GM23248 (cell line): ENCODE measurements at regions not wholly inside any gene's neighbourhood (a gene's known extent, or its start where the extent isn't known, plus 50 kb on each side); places are given as distances from the start of the nearest gene placed in this dataset.
A peak's percentile ranks its signal among the peaks of the same experiment; 100 is the strongest.

ENCODE experiments used
- DNase-seq: peaks from one replicate; pipeline ENCODE4 v3.0.0-alpha.2; 2015
- H2AFZ ChIP-seq: fragments of 200-600 bp; sonication (generic); 2 replicates; pipeline ENCODE4 v1.6.1; 2016; ENCODE audit warnings: antibody characterized with exemption
- H3F3A ChIP-seq: fragments of 200-600 bp; sonication (generic); 2 replicates; pipeline ENCODE4 v1.6.1; 2016; ENCODE audit warnings: mild to moderate bottlenecking, antibody characterized with exemption, mixed run types; ENCODE audit not compliant: insufficient read depth
- H3K27ac ChIP-seq: fragments of 200-600 bp; sonication (generic); 2 replicates; pipeline ENCODE4 v1.5.1; 2016; ENCODE audit warnings: mild to moderate bottlenecking
- H3K27me3 ChIP-seq: fragments of 200-600 bp; sonication (generic); replicated peaks from 2 replicates; pipeline ENCODE4 v1.6.1; 2016; ENCODE audit warnings: mild to moderate bottlenecking; ENCODE audit not compliant: insufficient read depth
- H3K36me3 ChIP-seq: fragments of 200-600 bp; sonication (generic); 2 replicates; pipeline ENCODE4 v1.6.1; 2016; ENCODE audit warnings: low read depth, mild to moderate bottlenecking
- H3K4me1 ChIP-seq: fragments of 200-600 bp; sonication (generic); 2 replicates; pipeline ENCODE4 v1.6.1; 2016; ENCODE audit warnings: mild to moderate bottlenecking; ENCODE audit not compliant: insufficient read depth
- H3K4me2 ChIP-seq: fragments of 200-600 bp; sonication (generic); one replicate; pipeline ENCODE4 v1.6.1; 2016; ENCODE audit warnings: mild to moderate bottlenecking; ENCODE audit not compliant: unreplicated experiment
- H3K4me3 ChIP-seq: fragments of 200-600 bp; sonication (generic); 2 replicates; pipeline ENCODE4 v1.5.1; 2016; ENCODE audit warnings: mild to moderate bottlenecking
- H3K79me2 ChIP-seq: fragments of 200-600 bp; sonication (generic); 2 replicates; pipeline ENCODE4 v1.6.1; 2016; ENCODE audit warnings: mild to moderate bottlenecking; ENCODE audit not compliant: insufficient read depth
- H3K9ac ChIP-seq: fragments of 200-600 bp; sonication (generic); 2 replicates; pipeline ENCODE4 v1.6.1; 2016; ENCODE audit warnings: mild to moderate bottlenecking
- H3K9me2 ChIP-seq: fragments of 200-600 bp; sonication (generic); 2 replicates; pipeline ENCODE4 v1.6.1; 2016; ENCODE audit warnings: mixed run types, mild to moderate bottlenecking, moderate library complexity; ENCODE audit not compliant: insufficient read depth
- H3K9me3 ChIP-seq: fragments of 200-600 bp; sonication (generic); one replicate; pipeline ENCODE4 v1.6.1; 2017; ENCODE audit warnings: low read depth
- H4K20me1 ChIP-seq: fragments of 200-600 bp; sonication (generic); 2 replicates; pipeline ENCODE4 v1.6.0; 2016; ENCODE audit not compliant: insufficient read depth
- EZH2 ChIP-seq: fragments of 200-600 bp; sonication (generic); IDR thresholded peaks from 2 replicates; pipeline ENCODE4 v1.6.1; 2018; ENCODE audit warnings: antibody characterized with exemption, mild to moderate bottlenecking; ENCODE audit not compliant: insufficient read depth, poor library complexity, severe bottlenecking
- EZH2phosphoT487 ChIP-seq: fragments of 200-600 bp; sonication (generic); IDR thresholded peaks from 2 replicates; pipeline ENCODE4 v1.6.1; 2018; ENCODE audit warnings: antibody characterized with exemption, moderate library complexity, mild to moderate bottlenecking, low read depth; ENCODE audit not compliant: insufficient read depth
- WGBS, 2 experiments: methylation state at CpG; one replicate each; pipeline ENCODE4 v1.1.6; 2015 to 2017; ENCODE audit warnings: low lambda C conversion rate in 2 of 2, low coverage in 1 of 2; ENCODE audit errors: missing lambda C conversion rate in 2 of 2; 5-methylcytosine and 5-hydroxymethylcytosine counted together
- in situ Hi-C: fragments of 300-500 bp; cut with MboI; formaldehyde crosslinking; loops from 2 replicates; pipeline ENCODE4 v1.15.0; 2020

DNA sequence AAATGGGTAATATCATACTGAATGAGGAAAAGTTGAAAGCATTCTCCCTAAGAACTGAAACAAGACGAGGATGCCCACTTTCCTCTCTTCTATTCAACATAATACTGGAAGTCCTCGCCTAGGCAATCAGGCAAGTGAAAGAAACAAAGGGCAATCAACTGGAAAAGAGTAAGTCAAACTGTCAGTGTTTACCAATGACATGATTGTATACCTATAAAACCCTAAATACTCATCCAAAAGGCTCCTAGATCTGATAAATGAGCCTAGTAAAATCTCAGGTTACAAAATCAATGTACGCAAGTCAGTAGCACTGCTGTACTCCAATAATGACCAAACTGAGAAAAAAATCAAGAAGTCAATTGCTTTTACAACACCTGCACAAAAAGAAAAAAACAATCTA lies 575.8 kb upstream of the PRMT6 start:
- in situ Hi-C loops = no loop called here

GRCh38 chr1:106492880-106493279 lies 563.6 kb upstream of the PRMT6 start:
- no peak overlapping the region for H3K4me3 ChIP-seq
- no peak for DNase-seq
- no peak for TF ChIP-seq EZH2phosphoT487
- no peak for TF ChIP-seq EZH2
- no peak overlapping the region for H3K4me2 ChIP-seq
- H3K27ac ChIP-seq = no peak overlapping the region
- in situ Hi-C loops = no loop called here
- no peaks in the 10 kb centered on the region; the same call in 1 of the 2 replicates for H3K27me3 ChIP-seq
- no peaks in the 10 kb centered on the region for H4K20me1 ChIP-seq
- peaks cover 4% of the 10 kb centered on the region; the same call in 1 of the 2 replicates for H3K9me2 ChIP-seq
- no peaks in the 10 kb centered on the region for H3K36me3 ChIP-seq
- 46 to 56% methylated on average over 4 of the region's 4 CpGs for WGBS, 2 experiments
- H2AFZ ChIP-seq = no peak overlapping the region
- no peak overlapping the region for H3K9ac ChIP-seq
- no peaks in the 10 kb centered on the region for H3K79me2 ChIP-seq
- no peaks in the 10 kb centered on the region for H3K4me1 ChIP-seq
- no peaks in the 10 kb centered on the region for H3K9me3 ChIP-seq
- H3F3A ChIP-seq = no peaks in the 10 kb centered on the region

More for the DNA sequence above, 575.8 kb upstream of the PRMT6 start:
- no peaks in the 10 kb centered on the region for H3K27me3 ChIP-seq
- H3K4me2 ChIP-seq = no peak overlapping the region
- WGBS, 2 experiments = 31 to 33% methylated on average over 3 of the region's 3 CpGs
- H3K36me3 ChIP-seq = no peaks in the 10 kb centered on the region
- no peak overlapping the region for H3K4me3 ChIP-seq
- H3K9me2 ChIP-seq = no peaks in the 10 kb centered on the region
- H2AFZ ChIP-seq = no peak overlapping the region
- no peak for DNase-seq
- no peaks in the 10 kb centered on the region for H3K79me2 ChIP-seq
- no peaks in the 10 kb centered on the region for H3K9me3 ChIP-seq
- H3K27ac ChIP-seq = no peak overlapping the region
- no peaks in the 10 kb centered on the region for H4K20me1 ChIP-seq
- no peaks in the 10 kb centered on the region for H3K4me1 ChIP-seq
- H3K9ac ChIP-seq = no peak overlapping the region
- no peaks in the 10 kb centered on the region for H3F3A ChIP-seq
- TF ChIP-seq EZH2phosphoT487 (no peak), EZH2 (no peak)

DNA sequence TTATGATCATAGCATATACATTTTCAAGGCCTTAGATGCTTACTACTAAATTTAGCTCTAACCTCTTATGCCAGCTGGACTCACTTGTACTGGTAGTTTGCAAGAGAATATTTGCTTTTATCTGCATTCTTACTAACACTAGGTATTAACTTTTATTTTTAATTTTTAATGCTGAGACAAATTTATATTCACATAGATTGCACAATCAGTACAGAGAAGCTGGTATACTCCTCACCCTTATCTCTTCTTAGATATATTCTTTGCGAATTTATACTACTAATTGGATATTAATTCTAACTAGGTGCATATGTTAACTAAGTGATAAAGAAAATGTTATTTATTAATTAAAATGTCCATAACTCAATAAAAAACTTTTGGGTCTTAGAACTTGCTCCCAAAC lies 561.8 kb upstream of the PRMT6 start:
- Histone ChIP-seq H2AFZ (no peak overlapping the region), H3K9me2 (no peaks in the 10 kb centered on the region), H3K27ac (no peak overlapping the region), H3K9ac (no peak overlapping the region), H3K79me2 (no peaks in the 10 kb centered on the region), H3K27me3 (no peaks in the 10 kb centered on the region), H4K20me1 (no peaks in the 10 kb centered on the region), H3K4me2 (no peak overlapping the region), H3K36me3 (no peaks in the 10 kb centered on the region), H3F3A (no peaks in the 10 kb centered on the region), H3K4me1 (no peaks in the 10 kb centered on the region), H3K9me3 (no peaks in the 10 kb centered on the region), H3K4me3 (no peak overlapping the region)
- no peak for DNase-seq
- WGBS, 2 experiments = 29 to 35% methylated on average over 1 of the region's 1 CpG
- in situ Hi-C loops = no loop called here
- TF ChIP-seq EZH2phosphoT487 = no peak
- TF ChIP-seq EZH2 = no peak

GRCh38 chr1:106498238-106498637 lies 558.2 kb upstream of the PRMT6 start:
- H3K9ac ChIP-seq = no peak overlapping the region
- no peak overlapping the region for H2AFZ ChIP-seq
- no peaks in the 10 kb centered on the region for H3K9me3 ChIP-seq
- H3K36me3 ChIP-seq = no peaks in the 10 kb centered on the region
- TF ChIP-seq EZH2phosphoT487 (no peak), EZH2 (no peak)
- H3K27me3 ChIP-seq = no peaks in the 10 kb centered on the region
- in situ Hi-C loops = no loop called here
- H3K79me2 ChIP-seq = no peaks in the 10 kb centered on the region
- DNase-seq = peak; percentile 4
- no peaks in the 10 kb centered on the region for H3K4me1 ChIP-seq
- H3K4me2 ChIP-seq = no peak overlapping the region
- H4K20me1 ChIP-seq = no peaks in the 10 kb centered on the region
- no peak overlapping the region for H3K4me3 ChIP-seq
- 18 to 27% methylated on average over 1 of the region's 1 CpG for WGBS, 2 experiments
- H3K27ac ChIP-seq = no peak overlapping the region
- H3F3A ChIP-seq = no peaks in the 10 kb centered on the region
- H3K9me2 ChIP-seq = no peaks in the 10 kb centered on the region

GRCh38 chr1:106502659-106503058 lies 553.8 kb upstream of the PRMT6 start:
- WGBS, 2 experiments = 21 to 39% methylated on average over 1 of the region's 1 CpG
- TF ChIP-seq EZH2 (no peak), EZH2phosphoT487 (no peak)
- H3K79me2 ChIP-seq = no peaks in the 10 kb centered on the region

More at GRCh38 chr1:106502659-106503058, 553.8 kb upstream of the PRMT6 start:
- no peaks in the 10 kb centered on the region for H3K4me1 ChIP-seq
- H2AFZ ChIP-seq = no peak overlapping the region
- no peaks in the 10 kb centered on the region for H3K36me3 ChIP-seq
- no peaks in the 10 kb centered on the region for H3K9me3 ChIP-seq
- no peaks in the 10 kb centered on the region for H3F3A ChIP-seq
- no peaks in the 10 kb centered on the region for H3K9me2 ChIP-seq
- H3K4me3 ChIP-seq = no peak overlapping the region
- H3K27me3 ChIP-seq = no peaks in the 10 kb centered on the region
- DNase-seq = no peak
- H3K9ac ChIP-seq = no peak overlapping the region
- H4K20me1 ChIP-seq = no peaks in the 10 kb centered on the region
- no peak overlapping the region for H3K27ac ChIP-seq
- in situ Hi-C loops = no loop called here
- no peak overlapping the region for H3K4me2 ChIP-seq
